ENCODE measurements at regions not wholly inside any gene's neighbourhood (a gene's known extent, or its start where the extent isn't known, plus 50 kb on each side); places are given as distances from the start of the nearest gene placed in this dataset.
"Not testable (repeated sequence)": the region's sequence is repeated elsewhere in the genome, so short reads cannot be mapped to it uniquely, and the experiment has no call there.

DNA sequence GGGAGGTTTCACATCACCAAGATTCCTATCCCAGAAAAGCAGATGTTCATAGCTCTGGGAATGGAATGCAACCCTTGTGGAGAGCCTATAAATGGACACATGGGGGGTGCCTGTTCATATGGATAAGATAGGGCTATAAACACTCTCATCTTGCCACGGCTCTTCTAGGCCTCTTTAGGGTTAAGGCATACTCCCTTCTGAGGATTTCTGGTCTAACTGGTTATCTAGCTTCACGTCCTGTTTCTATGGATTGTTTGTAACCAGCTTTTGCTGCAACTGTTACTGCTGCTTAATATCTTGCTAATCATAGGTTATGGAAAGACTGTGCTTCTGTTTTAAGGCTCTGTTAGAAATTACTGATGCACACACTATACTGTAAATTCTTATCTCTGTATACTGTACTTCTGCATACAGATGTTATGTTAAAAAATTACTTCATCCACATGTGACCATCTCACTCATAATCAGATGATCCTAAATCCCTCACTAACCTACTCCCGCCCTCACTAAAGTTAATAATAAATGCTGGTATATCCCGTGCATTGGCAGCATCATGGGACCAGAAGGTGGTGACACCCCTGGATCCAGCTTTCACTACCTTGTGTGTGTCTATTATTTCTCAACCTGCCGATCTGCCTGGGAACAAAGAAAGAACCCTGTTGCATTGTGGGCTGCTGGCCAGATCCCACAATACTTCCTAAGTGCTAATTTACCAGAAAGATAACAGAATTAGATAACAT, 68.7 kb downstream of the PRKAB2 start:
- not testable (repeated sequence) for DNase-seq (ENCODE audit: low read depth in 2 of 3, low spot score in 1 of 3)

DNA sequence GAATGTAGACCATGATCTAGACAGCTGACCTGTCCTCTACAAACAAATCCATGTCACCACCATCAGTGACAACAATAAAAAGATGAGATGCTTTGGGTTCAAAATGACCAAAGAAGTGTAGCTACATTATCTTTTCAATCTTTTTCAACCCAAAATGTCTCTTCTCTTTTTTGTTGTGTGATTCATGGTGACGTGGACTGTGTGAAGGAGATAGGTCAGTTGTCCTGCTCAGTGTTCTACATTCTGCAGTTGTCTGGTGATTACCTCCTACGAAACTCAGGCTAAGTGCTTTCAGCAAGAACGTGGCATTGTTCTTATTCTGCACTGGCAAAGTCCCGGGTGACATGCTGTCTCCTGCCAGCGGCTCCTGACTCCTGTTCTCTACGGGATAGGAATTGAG, 73.1 kb downstream of the PRKAB2 start:
- DNase-seq (ENCODE audit: low read depth in 2 of 3, low spot score in 1 of 3), result no peak

DNA sequence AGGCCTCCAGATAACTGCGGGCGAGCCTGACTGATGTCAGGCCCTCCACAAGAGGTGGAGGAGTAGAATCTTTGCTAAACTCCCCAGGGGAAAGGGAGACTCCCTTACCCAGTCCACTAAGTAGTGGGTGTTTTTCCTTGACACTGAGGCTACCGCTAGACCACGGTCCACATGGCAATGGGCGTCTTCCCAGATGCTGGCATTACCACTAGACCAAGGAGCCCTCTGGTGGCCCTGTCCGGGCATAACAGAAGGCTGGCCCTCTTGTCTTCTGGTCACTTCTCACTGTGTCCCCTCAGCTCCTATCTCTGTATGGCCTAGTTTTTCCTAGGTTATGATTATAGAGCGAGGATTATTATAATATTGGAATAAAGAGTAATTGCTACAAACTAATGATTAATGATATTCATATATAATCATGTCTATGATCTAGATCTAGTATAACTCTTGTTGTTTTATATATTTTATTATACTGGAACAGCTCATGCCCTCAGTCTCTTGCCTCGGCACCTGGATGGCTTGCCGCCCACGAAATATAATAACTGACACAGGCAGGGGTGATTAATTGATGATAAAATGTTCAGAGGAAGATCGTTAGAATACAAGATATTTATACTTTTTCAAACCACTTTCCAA, 73.8 kb downstream of the PRKAB2 start:
- DNase-seq (ENCODE audit: low read depth in 2 of 3, low spot score in 1 of 3), result not testable (repeated sequence)

DNA sequence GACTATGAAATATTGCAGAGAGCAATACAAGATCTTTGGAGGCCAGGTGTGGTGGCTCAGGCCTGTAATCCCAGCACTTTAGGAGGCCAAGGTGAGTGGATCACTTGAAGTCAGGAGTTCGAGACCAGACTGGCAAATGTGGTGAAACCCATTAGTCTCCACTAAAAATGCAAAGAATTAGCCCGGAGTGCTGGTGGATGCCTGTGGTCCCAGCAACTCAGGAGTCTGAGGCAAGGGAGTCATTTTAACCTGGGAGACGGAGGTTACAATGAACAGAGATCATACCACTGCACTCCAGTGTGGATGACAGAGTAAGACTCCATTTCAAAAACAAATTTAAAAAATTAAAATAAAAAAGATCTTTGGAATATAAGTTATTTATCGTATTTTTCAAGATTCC, 76.6 kb downstream of the PRKAB2 start:
- DNase-seq (ENCODE audit: low read depth in 2 of 3, low spot score in 1 of 3), result no peak

DNA sequence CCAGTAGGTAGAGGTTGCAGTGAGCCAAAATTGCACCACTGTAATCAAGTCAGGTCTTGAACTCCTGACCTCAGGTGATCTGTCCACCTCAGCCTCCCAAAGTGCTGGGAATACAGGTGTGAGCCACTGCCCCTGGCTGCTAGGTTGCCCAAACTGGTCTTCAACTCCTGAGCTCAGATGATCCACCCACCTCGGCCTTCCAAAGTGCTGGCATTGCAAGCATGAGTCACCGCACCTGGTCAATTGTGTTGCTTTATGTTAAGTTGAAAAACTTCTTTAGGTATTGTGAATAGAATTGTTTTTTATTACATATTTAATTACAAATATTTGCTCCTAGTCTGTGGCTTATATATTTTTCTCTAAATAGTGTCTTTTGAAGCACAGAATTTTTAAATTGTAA, 80.5 kb downstream of the PRKAB2 start:
- no peak for DNase-seq (ENCODE audit: low read depth in 2 of 3, low spot score in 1 of 3)

DNA sequence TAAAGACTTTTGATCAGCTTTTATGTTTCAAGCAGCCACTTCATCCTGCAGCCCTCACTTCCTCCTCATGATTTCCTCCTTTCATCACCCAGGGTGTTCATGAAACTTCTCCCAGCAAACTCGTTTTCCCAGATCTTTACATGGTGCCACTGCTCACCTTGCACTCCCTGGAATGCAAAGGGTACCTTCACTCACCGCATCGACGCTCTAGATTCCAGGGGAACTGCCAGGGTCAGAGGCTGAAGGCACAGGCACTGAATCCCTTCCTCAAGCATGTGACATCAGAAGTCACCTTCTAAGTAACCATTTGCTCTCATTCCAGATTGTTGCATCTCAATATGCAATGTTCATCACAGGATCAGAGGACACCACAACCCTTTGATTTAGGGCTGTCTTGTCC, 82.8 kb downstream of the PRKAB2 start:
- DNase-seq (ENCODE audit: low read depth in 2 of 3, low spot score in 1 of 3), result no peak

DNA sequence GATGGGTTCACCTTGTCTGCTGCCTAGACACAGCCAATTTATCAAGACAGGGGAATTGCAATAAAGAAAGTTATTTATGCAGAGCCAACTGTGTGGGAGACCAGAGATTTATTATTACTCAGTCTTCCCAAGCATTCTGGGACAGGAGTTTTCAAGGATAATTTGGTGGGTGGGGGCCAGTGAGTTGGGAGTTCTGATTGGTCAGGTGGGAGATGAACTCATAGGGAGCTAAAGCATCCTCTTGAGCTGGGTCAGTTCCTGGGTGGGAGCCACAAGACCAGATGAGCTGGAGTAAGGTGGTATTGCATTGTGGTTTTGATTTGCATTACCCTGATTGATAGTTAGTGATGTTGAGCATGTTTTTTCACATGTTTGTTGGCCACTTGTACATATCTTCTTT, 86.1 kb downstream of the PRKAB2 start:
- no peak for DNase-seq (ENCODE audit: low read depth in 2 of 3, low spot score in 1 of 3)

DNA sequence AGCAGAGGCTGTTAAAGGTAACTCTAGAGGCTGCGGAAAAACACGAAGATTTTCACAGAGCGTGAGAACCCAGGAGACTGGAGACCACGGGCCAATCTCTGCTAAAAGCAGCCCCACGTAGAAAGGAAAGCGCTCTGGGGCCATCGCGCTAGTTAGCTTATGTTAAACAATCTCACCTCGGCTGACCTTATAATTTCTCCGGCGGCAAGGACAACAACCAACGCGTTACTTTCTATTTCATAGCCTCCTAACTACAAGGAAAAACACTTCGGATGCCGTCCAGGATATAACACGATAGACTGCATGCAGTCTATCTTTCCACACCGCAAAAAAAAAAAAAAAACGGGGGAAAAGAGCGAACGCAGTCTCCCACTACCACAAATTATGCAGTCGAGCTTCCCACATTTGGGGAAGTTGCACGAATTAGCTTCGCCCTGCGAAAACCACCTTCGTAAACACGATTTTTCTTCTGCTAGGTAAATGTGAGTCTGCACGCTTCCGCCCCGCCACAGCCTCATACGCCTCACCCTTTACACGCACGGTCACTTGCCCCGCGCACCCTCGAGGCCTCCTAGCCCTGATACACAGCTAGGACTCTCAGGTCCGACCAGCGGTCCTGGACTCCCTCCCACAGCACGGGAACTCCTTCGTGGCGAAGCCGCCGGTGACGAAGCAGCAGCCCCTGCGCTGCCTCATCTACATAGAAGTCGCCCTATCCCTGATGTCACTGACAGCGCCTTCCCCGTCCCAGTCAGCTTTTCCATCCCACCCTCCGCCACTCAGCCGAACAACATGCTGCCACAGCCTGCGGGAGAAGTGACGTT, 87.8 kb downstream of the PRKAB2 start:
- DNase-seq (ENCODE audit: low read depth in 2 of 3, low spot score in 1 of 3), result peak; percentile 81 to 86 (median 82)

DNA sequence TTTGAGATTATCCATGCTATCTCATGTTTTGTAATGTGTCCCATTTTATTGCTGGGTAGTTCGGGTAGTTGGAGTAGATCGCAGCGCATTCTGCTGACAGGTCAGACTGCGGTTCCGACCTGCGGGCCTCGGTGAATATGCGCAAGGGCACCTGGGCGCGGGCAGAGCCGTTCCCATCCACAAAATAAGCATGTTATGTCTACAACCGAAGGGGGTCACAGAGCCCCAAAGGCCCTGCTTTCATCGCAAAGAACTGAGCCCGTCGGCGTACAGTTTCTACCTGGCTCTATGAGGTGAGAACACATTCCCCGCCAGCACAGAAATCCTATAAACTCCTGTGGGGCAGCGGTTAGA, 88.4 kb downstream of the PRKAB2 start:
- DNase-seq (ENCODE audit: low read depth in 2 of 3, low spot score in 1 of 3), result no peak

DNA sequence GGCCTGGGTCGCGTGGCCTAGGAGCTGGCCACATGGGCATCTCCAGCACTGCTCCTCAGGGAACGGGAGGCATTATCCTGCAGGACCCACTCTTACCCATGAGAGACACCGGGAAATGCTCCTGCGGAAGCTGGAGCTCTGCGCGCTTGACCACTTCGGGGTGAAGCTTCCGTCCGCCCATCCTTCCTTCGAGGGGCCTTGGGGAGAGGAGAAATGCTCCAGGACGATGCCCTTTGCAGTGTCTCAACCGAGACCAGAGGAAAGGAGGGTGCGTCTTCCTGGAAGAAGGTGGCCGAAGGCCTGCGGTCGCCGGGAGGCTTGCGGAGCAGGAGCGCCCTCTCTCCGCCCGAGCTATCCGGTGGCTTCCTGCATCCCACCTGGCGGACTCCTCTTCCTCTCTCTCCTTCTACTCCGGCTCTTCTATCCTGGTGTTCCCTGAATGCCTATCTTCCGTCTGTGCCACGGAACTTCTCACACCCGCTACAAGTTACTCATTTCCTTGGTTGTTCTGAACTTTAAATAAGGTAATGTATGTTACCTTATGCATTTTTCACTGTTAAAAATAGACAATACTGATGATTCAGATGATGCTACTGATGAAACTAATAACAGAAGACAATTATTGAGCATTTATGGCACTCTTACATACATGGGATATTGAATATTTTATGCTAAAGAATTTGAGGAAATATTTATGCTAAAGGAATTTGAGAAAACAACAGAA, 91.4 kb downstream of the PRKAB2 start:
- no peak for DNase-seq (ENCODE audit: low read depth in 2 of 3, low spot score in 1 of 3)

DNA sequence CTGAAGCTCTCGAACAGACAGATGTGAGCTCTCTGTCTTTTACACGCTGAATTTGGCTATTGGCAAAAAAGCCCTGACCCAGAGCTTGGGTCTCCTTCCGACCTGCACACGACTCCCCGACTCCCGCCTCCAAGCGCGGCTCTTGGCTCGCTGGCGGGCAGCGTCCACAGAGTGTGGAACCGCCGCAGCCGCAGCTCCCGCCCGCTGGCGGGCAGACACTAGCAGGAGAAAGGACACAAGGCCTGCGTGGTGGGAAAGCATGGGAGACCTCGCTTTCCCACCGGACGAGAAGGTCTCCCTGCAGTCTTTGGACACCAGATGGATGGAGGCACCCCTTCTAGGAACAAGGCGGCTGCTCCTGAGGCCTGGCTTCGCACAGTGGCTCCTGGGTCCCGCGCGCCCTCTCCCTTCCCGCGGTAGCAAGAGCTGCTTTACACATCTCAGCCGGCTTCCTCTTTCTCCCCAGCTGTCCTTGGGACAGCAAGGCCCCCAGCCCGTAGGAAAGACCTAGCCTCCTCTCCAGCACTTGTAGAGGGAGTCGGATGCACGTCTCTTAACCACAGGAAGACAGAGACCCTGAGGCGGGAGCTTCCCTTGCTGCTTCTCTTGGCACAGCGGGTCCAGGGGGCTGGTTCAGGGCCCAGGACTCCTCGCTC, 92.1 kb downstream of the PRKAB2 start:
- DNase-seq (ENCODE audit: low read depth in 2 of 3, low spot score in 1 of 3), result no peak

DNA sequence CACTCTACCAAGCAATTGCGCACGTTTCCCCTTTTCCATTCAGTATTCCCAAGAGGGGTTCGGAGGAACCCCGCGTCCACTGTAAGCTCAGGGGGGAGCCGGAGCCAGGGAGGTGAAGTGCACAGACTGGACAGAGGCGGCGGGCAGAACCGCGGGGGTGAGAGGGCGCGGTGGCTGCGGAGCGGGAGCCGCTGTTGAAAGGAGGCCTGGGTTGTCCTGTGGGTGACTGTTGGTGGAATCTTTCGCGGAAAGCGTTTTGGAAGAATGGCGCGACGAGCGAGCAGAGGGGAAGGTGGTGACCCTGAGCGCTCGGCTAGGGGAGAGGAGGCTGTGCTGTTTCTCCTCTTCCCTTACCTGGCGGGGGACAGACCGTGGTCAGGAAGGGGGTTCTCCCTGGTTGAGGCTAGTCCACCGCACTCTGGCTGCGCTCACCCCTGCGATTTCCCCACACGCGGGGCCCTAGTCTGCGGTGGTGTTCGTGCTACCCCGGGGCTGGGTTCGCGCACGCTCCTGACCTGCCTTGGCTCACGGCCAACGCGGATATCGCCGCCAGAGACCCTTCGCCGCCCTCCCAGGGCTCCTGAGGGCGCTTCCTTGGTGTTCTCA, 92.8 kb downstream of the PRKAB2 start:
- DNase-seq (ENCODE audit: low read depth in 2 of 3, low spot score in 1 of 3), result no peak

DNA sequence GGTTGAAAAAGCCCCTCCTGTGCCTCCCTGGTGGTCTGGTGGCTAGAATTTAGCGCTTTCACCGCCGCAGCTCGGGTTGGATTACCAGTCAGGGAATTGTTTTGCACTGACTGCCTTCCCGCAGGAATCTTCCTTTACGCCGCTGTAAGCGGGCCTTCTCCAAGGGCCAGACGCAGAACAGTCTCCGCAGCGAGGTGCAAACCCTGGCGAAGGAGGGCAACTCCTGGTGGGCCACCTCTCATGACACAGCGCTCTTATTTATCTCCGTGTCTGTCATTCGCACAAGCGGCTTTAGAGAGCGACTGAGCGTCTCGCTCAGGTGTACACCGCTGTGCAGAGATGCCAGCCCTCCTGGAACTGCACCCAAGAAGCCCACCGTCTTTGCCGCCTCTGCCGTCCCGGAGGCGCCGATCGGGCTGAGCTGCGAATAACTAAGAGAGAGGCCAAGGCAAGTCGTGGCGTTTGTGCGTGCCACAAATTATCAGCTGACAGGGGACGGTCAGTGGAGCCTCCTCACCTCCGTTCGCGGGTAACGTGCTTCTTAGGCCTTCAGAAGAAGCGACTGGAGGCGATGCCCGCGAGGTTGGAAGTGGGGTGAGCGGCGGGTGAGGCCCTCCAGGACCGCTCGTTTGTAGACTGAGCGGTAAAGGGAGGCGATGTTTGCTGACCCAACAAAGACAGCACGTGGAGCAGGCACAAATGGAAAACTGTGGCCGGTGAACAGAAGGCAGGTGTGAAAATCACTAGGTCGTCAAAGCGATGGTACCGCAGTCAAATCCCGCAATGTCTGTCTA, 93.5 kb downstream of the PRKAB2 start:
- DNase-seq (ENCODE audit: low read depth in 2 of 3, low spot score in 1 of 3), result no peak

DNA sequence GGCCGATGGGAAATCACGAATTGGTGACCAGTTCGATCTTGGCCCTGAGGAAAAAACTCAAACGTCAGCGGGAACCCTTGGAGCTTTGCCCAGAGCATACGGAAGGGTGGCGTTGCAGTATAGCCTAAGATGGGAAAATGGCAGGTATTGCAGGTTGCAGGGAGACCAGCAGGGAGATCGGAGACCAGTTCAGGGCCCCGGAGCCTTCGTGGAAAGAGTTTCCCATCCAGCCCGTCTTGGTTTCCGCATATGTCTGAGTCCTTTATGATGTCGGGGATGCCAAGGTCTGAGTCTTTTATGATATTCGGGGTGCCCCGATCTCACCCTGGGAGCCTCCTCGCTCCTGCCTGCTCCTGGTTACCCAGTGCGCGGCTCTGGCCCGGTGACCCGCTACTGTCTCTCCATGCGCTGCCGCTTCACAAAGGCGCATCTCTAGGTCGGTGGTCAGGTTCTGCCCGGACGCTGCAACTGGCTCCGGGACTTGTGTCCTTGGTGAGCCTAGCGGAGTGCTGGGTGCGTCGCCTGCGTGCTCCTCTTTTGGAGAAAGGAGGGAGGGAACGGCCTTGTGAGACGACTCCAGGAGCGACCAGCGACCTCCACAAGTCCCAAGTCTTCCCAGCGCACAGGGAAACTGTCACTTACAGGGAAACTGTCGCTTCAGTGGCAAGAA, 94.2 kb downstream of the PRKAB2 start:
- DNase-seq (ENCODE audit: low read depth in 2 of 3, low spot score in 1 of 3), result no peak

DNA sequence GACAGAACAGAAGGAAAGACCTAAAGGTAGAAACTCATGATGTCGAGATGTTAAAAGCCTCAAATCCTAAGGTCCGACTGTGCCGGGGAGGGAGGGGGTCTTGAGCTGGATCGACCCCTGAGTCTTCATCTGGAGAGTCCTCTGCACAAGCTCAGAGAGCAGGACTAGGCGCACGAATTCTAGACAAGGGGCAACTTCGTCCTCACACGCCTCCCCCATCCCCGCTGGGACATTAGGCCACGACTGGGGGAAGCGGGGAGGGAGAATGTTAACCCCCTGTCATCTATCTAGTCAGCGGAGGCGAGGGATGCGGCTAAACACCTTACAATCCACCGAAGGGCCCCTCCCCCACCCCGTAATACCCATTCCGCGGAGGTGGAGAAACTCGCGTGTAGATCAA, 94.7 kb downstream of the PRKAB2 start:
- DNase-seq (ENCODE audit: low read depth in 2 of 3, low spot score in 1 of 3), result no peak

DNA sequence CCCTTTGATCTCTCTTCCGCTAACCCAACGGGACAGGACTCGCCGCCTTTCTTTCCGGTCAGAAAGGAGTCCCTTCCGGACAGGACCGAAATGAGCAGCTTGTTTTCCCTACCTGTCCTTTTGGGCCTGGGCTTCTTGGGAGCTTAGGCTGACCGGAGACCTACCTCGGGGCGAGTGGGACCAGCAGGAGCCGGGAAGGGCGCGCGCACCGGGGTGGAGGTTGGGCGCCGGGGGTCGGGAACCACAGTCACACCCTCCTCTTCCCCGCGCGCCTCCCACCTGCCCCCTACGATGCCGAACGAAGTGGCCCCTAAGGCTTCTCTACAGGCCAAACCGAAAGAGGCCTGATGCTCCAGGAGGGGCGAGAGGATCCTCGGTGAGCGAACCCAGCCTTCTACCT, 95.2 kb downstream of the PRKAB2 start:
- no peak for DNase-seq (ENCODE audit: low read depth in 2 of 3, low spot score in 1 of 3)

DNA sequence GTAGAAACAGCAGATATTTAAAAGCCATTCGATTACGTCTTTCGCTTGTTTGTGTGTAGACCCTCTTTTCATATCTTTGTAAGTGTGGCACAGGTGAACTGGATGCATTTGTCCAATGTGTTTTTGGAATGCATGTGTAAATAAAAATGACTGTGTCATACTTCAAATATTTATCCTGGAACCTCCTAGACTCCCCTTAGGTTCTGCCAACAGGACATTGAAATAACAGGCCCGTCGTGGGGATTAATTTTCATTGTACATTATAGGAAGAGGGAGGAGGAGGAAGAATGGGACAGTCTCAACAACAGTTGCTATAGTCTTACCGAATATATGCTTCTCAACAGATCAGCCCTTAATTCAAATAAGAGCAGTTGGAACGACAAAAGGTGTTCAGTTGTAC, 95.8 kb downstream of the PRKAB2 start:
- no peak for DNase-seq (ENCODE audit: low read depth in 2 of 3, low spot score in 1 of 3)

DNA sequence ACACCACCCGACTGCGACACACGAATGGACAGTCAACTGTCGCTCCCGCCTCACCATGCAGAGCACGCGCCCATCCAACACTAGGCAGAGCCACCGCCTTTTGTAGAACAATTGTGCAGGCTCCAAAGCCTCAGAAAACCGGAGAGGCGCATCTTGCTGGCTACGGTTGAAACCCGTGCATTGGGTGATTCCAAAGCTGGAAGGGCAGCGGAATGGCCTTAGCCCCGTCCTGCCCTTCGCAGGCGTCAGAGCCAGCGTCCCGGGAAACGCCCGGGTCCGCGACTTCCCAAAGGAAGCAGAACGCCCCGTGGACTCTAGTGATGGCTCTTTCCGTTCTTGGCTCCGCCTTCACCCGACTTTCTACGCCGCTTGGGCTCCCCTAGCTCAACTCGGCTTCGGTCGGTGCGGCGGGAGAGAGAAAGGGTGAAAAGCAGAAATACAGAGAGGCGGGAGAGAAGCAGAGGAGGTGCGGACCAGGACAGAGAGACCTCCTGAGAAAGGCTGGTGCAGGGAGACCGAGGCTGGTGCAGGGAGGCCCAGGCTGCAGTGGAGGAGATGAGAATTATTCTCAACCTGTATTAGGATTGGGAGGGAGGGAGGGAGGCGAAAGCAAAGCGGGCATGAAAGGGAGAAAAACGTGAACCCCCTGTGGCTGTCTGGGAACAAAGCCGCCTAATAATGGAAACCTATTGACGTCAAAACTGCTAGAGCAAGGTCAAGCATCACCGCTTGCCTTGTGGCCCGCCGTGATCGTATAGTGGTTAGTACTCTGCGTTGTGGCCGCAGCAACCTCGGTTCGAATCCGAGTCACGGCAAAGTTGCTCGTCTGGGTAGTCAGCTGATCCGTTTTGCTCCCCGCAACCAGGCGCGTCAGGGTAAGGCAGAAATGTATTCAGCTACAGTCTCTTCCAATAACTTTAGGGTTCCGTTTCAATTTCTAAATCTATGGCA, 99.5 kb downstream of the PRKAB2 start:
- DNase-seq (ENCODE audit: low read depth in 2 of 3, low spot score in 1 of 3), result no peak

All from stimulated activated CD4-positive, alpha-beta T cell treated with anti-CD3 and anti-CD28 coated beads, Interleukin-12 subunit alpha, Interleukin-12 subunit beta, amount 100 ng/mL, for 48 hours (primary cell).